ENCODE measurements at regions not wholly inside any gene's neighbourhood (a gene's known extent, or its start where the extent isn't known, plus 50 kb on each side); places are given as distances from the start of the nearest gene placed in this dataset.

DNA sequence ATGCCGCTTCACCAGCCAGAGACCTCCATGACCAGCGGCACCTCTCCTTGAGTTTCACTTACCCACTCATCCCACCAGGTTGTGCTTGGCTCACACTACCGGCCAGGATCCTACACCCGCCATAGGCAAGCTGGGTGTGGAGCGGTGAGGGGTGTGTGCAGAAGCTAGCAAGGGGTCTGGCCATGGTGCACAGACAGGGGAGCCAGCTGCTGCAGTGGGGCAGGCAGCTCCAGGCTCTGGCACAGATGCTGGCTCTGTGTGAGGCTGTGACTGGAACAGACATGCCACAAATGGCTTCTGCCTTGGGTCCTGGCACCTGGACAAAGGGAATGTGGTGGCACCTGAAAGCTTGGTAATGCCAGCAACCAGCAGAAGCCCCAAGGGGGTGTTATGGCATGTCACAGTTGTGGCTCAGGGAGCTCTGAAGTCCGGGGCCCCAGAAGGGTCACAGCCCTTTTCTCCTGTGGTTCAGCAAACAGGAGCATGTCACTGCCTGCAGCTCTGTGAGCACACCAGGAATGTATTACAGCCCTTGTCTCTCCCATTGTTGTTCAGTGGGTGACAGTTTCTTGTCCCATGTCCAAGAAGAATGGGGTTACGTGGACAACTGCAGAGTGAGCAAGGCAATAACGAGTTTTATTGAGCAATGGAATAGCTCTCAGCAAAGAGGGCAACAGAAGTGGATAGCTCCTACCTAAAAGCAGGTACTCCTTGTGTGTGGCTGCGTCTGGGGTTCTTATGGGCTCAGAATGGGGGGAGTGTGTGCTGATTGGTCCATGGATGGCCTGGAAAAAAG, 2791.0 kb upstream of the PCDH20 start:
- no peaks in the 10 kb centered on the region for H3K27me3 ChIP-seq
- intact Hi-C loops (cut with DNase I) = no loop called here
- H3K9me3 ChIP-seq = no peaks in the 10 kb centered on the region
- H3K4me3 ChIP-seq = no peak overlapping the region
- TF ChIP-seq POLR2A (IDR thresholded peaks at IDR 0.05) = no peak
- no peak for TF ChIP-seq EP300 (IDR thresholded peaks at IDR 0.05)
- TF ChIP-seq, protein P1, sequence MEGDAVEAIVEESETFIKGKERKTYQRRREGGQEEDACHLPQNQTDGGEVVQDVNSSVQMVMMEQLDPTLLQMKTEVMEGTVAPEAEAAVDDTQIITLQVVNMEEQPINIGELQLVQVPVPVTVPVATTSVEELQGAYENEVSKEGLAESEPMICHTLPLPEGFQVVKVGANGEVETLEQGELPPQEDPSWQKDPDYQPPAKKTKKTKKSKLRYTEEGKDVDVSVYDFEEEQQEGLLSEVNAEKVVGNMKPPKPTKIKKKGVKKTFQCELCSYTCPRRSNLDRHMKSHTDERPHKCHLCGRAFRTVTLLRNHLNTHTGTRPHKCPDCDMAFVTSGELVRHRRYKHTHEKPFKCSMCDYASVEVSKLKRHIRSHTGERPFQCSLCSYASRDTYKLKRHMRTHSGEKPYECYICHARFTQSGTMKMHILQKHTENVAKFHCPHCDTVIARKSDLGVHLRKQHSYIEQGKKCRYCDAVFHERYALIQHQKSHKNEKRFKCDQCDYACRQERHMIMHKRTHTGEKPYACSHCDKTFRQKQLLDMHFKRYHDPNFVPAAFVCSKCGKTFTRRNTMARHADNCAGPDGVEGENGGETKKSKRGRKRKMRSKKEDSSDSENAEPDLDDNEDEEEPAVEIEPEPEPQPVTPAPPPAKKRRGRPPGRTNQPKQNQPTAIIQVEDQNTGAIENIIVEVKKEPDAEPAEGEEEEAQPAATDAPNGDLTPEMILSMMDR (IDR thresholded peaks at IDR 0.05) = no peak
- DNase-seq = no peak
- WGBS, 3 donors = 81 to 91% (median 90%) methylated on average over 9 of the region's 9 CpGs
- no peak overlapping the region for H3K27ac ChIP-seq
- H3K4me1 ChIP-seq (ENCODE audit: insufficient read depth) = no peaks in the 10 kb centered on the region
- no peaks in the 10 kb centered on the region for H3K36me3 ChIP-seq

DNA sequence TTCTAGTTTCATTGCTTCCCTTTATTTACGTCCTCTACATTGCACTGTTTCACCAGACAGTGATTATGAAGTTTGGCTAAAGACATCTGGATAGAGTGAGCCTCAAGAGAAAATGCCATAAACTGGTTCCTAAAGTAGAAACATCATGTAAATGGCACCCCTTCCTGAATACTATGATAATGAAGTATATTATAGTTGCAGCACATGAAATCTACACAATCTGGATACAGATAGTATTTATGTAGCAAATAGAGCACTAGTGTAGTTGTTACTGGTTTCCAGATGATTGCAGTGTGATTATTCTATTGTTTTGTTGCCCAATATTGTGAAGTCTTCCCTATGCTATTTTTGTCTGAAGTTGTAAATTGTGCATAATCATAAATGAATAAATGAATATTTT, 2786.9 kb upstream of the PCDH20 start:
- WGBS, 3 donors = 49 to 66% (median 50%) methylated on average over 1 of the region's 1 CpG
- no peak overlapping the region for H3K4me3 ChIP-seq
- no peaks in the 10 kb centered on the region for H3K27me3 ChIP-seq
- DNase-seq = no peak
- H3K27ac ChIP-seq = no peak overlapping the region
- H3K4me1 ChIP-seq (ENCODE audit: insufficient read depth) = no peaks in the 10 kb centered on the region
- H3K36me3 ChIP-seq = no peaks in the 10 kb centered on the region
- TF ChIP-seq POLR2A (IDR thresholded peaks at IDR 0.05) (no peak), EP300 (IDR thresholded peaks at IDR 0.05) (no peak)
- TF ChIP-seq, protein P1 (IDR thresholded peaks at IDR 0.05) = no peak
- no peaks in the 10 kb centered on the region for H3K9me3 ChIP-seq
- intact Hi-C loops (cut with DNase I) = no loop called here

DNA sequence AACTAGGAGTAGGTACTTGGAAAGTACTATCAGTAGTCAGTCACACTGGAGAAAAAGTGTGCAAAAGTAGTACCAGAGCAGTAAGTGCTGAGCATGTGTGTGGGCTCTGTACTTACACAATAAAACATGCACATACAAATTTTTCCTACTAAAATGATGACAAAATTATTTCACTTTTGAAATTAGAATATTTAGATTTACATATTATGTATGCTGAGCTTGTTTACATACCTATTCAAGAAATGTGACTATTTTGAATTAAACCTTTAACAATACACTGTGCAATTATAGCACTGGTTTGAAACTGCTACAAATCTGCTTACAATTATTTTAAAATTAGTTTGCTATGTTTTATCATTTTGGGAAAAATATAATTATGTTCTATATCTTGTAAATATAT, 2781.6 kb upstream of the PCDH20 start:
- DNase-seq = no peak
- no peaks in the 10 kb centered on the region for H3K27me3 ChIP-seq
- H3K36me3 ChIP-seq = no peaks in the 10 kb centered on the region
- no peaks in the 10 kb centered on the region for H3K4me1 ChIP-seq (ENCODE audit: insufficient read depth)
- no peak overlapping the region for H3K4me3 ChIP-seq
- no peaks in the 10 kb centered on the region for H3K9me3 ChIP-seq
- intact Hi-C loops (cut with DNase I) = no loop called here
- H3K27ac ChIP-seq = no peak overlapping the region
- TF ChIP-seq EP300 (IDR thresholded peaks at IDR 0.05) = no peak
- TF ChIP-seq POLR2A (IDR thresholded peaks at IDR 0.05) = no peak
- TF ChIP-seq, protein P1 (IDR thresholded peaks at IDR 0.05) = no peak

DNA sequence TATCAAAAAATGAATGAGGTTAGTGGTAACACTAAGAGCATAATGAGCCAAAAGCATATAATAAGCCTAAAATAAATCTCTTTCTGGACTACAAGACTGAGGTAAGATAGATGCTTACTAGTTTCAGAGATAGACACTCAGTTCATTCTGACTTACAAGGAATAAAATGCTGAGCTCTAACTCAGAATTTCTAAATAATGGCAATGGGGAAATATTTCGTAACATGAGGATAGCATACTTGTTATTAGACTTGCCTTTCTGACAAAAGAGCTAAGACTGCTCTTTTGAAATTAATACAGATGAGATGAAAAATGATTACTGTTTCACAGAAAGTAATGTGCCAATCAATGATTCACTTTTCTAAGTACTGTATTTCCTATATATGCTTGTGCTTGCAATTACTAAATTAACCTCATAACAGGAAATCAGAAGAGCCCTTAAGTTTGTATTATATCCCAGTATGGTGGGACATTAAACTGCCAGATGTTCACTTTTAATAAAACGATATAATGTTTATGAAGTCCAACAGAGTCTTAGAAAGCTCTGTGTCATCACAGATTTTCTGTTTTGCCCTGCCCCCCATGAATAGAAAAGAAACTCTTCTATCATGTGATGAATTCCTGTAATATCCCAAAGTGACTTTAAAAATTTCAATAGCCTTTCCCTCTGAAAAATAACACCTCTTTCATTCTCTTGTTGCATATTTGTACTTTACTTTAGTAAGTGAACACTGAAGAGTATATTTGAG, 2771.0 kb upstream of the PCDH20 start:
- Histone ChIP-seq H3K9me3 (no peaks in the 10 kb centered on the region), H3K4me1 (ENCODE audit: insufficient read depth) (no peaks in the 10 kb centered on the region), H3K27ac (no peak overlapping the region), H3K4me3 (no peak overlapping the region), H3K27me3 (no peaks in the 10 kb centered on the region), H3K36me3 (no peaks in the 10 kb centered on the region)
- TF ChIP-seq, protein P1 (IDR thresholded peaks at IDR 0.05) = no peak
- intact Hi-C loops (cut with DNase I) = no loop called here
- WGBS, 3 donors = 5 to 40% (median 30%) methylated on average over 2 of the region's 2 CpGs
- DNase-seq = no peak

All from ovary (tissue), 7 donors.